ENCODE measurements at regions not wholly inside any gene's neighbourhood (a gene's known extent, or its start where the extent isn't known, plus 50 kb on each side); places are given as distances from the start of the nearest gene placed in this dataset.
"Not testable (repeated sequence)": the region's sequence is repeated elsewhere in the genome, so short reads cannot be mapped to it uniquely, and the experiment has no call there.

- DNase-seq: no peak
Observed at GRCh38 chr1:159641221-159641620, 53.6 kb downstream of the APCS start.

- DNase-seq: peak; percentile 74
Observed at GRCh38 chr1:159646687-159647086, 59.1 kb downstream of the APCS start.

- no peak for DNase-seq
Observed at GRCh38 chr1:159647616-159648015, 60.0 kb downstream of the APCS start.

GRCh38 chr1:159652506-159652905, 61.9 kb downstream of the CRP start:
- no peak for DNase-seq

- no peak for DNase-seq
Observed at GRCh38 chr1:159653201-159653600, 61.2 kb downstream of the CRP start.

GRCh38 chr1:159657477-159657876, 56.9 kb downstream of the CRP start:
- not testable (repeated sequence) for DNase-seq
